ENCODE measurements at regions not wholly inside any gene's neighbourhood (a gene's known extent, or its start where the extent isn't known, plus 50 kb on each side); places are given as distances from the start of the nearest gene placed in this dataset.

DNA sequence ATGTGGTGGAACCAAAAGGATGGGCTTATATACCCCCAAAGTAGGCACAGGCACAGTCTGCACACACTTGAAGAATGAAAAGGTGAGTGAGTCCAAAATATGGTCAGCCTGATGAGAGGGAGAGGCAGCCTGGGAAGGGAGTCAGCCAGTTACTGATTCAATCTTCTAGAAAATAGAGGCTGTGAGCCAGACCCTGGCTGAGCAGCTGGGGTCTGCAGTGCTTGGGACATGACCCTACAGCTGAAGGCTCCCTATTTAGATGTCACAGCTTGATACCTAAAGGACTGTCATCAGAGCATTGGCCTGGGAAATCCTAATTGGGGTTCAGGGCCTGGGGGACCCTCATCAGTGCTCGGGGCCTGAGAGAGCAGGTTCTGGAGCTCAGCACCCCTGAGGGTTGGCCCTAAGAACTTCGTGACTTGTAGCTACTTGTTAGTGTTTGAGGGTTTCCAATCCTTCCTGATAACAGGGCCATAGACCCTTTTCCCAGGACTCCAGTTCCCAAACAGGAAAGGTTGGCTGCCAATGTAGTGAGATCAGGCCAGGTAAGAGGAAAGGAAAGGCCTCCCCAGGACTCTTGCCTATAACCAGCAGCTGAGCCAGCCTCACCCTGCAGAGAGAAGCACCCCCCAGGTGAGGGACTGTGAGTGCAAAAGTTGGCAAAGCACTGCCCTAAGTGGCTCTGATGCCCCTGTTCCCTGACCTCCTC is 54.7 kb upstream of the SLCO2A1 start:
- no peak overlapping the region for H3K4me3 Mint-ChIP-seq
- no peak for ATAC-seq
- H3K9me3 Mint-ChIP-seq (ENCODE audit: low read depth) = no peaks in the 10 kb centered on the region
- CTCF ChIA-PET = no interaction called here
- no peak overlapping the region for H3K27ac Mint-ChIP-seq
- peaks cover 8% of the 10 kb centered on the region for H3K27me3 Mint-ChIP-seq
- no peaks in the 10 kb centered on the region for H3K36me3 Mint-ChIP-seq
- H3K4me1 Mint-ChIP-seq = no peaks in the 10 kb centered on the region
- no peak for DNase-seq

DNA sequence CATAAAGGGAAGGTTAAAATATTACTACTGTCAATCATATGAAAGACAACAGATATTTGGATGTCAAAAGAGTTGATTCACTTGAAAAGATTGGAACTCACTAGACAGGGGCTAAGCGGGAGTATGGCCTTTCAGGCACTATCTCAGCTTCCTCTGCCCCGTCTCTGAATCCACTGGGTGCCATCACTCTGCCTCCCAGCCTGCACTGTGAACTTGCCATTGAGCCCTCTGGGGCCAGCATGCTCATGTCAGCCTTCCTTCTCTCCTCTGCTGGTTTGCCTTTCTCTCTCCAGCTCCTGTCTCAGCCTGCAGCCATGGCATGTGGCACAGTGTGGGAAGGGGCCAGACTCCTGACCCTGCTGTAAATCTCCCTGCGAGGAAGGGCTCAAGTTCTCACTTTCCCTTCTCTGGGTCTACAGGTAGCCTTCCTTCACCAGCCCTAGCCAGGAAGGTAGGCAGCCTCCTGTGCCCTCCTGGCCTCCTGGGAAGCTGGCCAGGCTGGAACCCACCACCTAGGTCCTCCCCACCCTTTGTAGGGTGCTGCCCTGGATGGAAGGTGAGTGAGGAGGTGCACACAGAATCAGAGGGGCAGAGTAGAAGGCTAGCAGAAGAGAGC is 54.0 kb upstream of the SLCO2A1 start:
- Mint-ChIP-seq H3K36me3 (no peaks in the 10 kb centered on the region), H3K9me3 (ENCODE audit: low read depth) (no peaks in the 10 kb centered on the region), H3K27me3 (peaks cover 8% of the 10 kb centered on the region), H3K27ac (no peak overlapping the region), H3K4me1 (no peaks in the 10 kb centered on the region), H3K4me3 (no peak overlapping the region)
- CTCF ChIA-PET = no interaction called here
- no peak for ATAC-seq
- peak; percentile 29 for DNase-seq

- Mint-ChIP-seq H3K4me3 (no peak overlapping the region), H3K27ac (no peak overlapping the region), H3K27me3 (peaks cover 8% of the 10 kb centered on the region), H3K4me1 (no peaks in the 10 kb centered on the region), H3K9me3 (ENCODE audit: low read depth) (no peaks in the 10 kb centered on the region), H3K36me3 (no peaks in the 10 kb centered on the region)
- DNase-seq (no peak), ATAC-seq (no peak)
- CTCF ChIA-PET = no interaction called here
These were observed 53.3 kb upstream of the SLCO2A1 start for GRCh38 chr3:134083008-134083407.

GRCh38 chr3:134082582-134082981 is 52.9 kb upstream of the SLCO2A1 start:
- Mint-ChIP-seq H3K36me3 (no peaks in the 10 kb centered on the region), H3K4me1 (no peaks in the 10 kb centered on the region), H3K27me3 (peaks cover 8% of the 10 kb centered on the region), H3K27ac (no peak overlapping the region), H3K4me3 (no peak overlapping the region), H3K9me3 (ENCODE audit: low read depth) (no peaks in the 10 kb centered on the region)
- CTCF ChIA-PET = no interaction called here
- ATAC-seq = no peak
- DNase-seq = peak; percentile 9

GRCh38 chr3:134081211-134081610 is 51.5 kb upstream of the SLCO2A1 start:
- no peaks in the 10 kb centered on the region for H3K36me3 Mint-ChIP-seq

GRCh38 chr3:134080761-134081160 is 51.0 kb upstream of the SLCO2A1 start:
- no peaks in the 10 kb centered on the region for H3K36me3 Mint-ChIP-seq
- CTCF ChIA-PET = no interaction called here
- ATAC-seq (no peak), DNase-seq (no peak)
- no peak overlapping the region for H3K27ac Mint-ChIP-seq
- H3K27me3 Mint-ChIP-seq = peaks cover 8% of the 10 kb centered on the region
- H3K4me1 Mint-ChIP-seq = no peaks in the 10 kb centered on the region
- H3K4me3 Mint-ChIP-seq = no peak overlapping the region
- H3K9me3 Mint-ChIP-seq (ENCODE audit: low read depth) = no peaks in the 10 kb centered on the region

More at GRCh38 chr3:134081211-134081610, 51.5 kb upstream of the SLCO2A1 start:
- Mint-ChIP-seq H3K9me3 (ENCODE audit: low read depth) (no peaks in the 10 kb centered on the region), H3K4me3 (no peak overlapping the region), H3K27ac (no peak overlapping the region), H3K27me3 (peaks cover 8% of the 10 kb centered on the region), H3K4me1 (no peaks in the 10 kb centered on the region)
- CTCF ChIA-PET = no interaction called here
- ATAC-seq (no peak), DNase-seq (peak; percentile 22)

DNA sequence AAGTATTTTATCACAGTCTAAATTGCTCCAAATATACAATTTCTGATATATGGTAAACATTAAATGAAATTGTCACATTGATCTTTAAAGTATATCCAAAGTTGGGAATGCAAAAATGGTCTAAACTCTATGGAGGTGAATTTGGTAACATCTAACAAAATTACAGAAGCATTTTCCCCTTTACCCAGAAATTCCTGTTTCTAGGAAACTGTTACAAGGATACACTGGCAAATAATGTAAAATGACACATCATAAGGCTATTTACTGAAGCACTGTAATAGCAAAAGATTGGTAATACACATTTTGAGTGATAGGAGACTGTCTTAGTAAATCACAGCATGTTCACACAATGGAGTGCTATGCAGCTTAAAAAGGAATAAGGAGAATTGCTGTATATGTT is 50.0 kb upstream of the SLCO2A1 start:
- DNase-seq = no peak
- no peak for ATAC-seq
- no peaks in the 10 kb centered on the region for H3K9me3 Mint-ChIP-seq (ENCODE audit: low read depth)
- no peaks in the 10 kb centered on the region for H3K4me1 Mint-ChIP-seq
- no peaks in the 10 kb centered on the region for H3K36me3 Mint-ChIP-seq
- no peak overlapping the region for H3K27ac Mint-ChIP-seq
- H3K27me3 Mint-ChIP-seq = peaks cover 8% of the 10 kb centered on the region
- H3K4me3 Mint-ChIP-seq = no peak overlapping the region
- CTCF ChIA-PET = no interaction called here
